HTR-8/SVneo (cell line): ENCODE measurements at regions not wholly inside any gene's neighbourhood (a gene's known extent, or its start where the extent isn't known, plus 50 kb on each side); places are given as distances from the start of the nearest gene placed in this dataset.
"Not testable (repeated sequence)": the region's sequence is repeated elsewhere in the genome, so short reads cannot be mapped to it uniquely, and the experiment has no call there.

Experiments used
- DNase-seq: peaks from one replicate; pipeline ENCODE4 v3.0.0; 2011; ENCODE audit warnings: low spot score, mixed read lengths; ENCODE audit not compliant: insufficient read length
- FAIRE-seq: peaks from 2 replicates; lab custom pipeline; 2011; peaks lifted over from hg19 to GRCh38; lab: Jason Lieb, UNC

- peak; percentile 92 for FAIRE-seq
Observed at GRCh38 chr17:77331301-77331864, 190.6 kb downstream of the SEC14L1 start.

GRCh38 chr17:77332034-77332971 is 191.5 kb downstream of the SEC14L1 start:
- peak; percentile 57 for FAIRE-seq
- DNase-seq: no peak

More at GRCh38 chr17:77331301-77331864, 190.6 kb downstream of the SEC14L1 start:
- DNase-seq: peak; percentile 96

DNA sequence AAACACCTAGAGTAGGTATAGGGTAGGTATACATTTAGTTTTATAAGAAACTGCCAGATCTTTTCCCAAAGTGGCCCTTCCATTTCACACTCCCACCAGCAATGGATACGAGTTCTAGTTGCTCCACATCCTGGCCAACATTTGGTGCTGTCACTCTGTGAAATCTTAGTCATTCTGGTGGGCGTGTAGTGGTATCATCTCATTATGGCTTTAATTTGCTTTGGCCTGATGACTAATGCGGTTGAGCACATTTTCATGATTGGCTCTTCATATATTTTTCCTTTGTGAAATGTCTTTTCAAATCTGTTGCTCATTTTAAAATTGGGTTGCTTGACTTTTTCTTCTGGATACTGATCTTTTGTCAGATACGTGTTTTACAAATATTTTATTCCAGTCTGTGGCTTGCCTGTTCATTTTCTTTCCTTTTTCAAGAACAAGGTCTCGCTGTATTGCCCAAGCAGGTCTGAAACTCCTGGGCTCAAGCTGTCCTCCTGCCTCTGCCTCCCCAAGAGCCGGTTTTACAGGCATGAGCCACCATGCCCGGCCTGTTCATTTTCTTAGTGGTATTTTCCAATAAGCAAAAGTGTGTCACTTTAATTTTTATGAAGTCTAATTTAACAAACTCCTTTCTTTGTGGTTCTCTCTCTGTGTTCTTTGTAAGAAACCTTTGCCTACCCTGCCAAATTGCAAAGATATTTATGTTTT is 192.4 kb downstream of the SEC14L1 start:
- peak; percentile 49 for FAIRE-seq
- no peak for DNase-seq

DNA sequence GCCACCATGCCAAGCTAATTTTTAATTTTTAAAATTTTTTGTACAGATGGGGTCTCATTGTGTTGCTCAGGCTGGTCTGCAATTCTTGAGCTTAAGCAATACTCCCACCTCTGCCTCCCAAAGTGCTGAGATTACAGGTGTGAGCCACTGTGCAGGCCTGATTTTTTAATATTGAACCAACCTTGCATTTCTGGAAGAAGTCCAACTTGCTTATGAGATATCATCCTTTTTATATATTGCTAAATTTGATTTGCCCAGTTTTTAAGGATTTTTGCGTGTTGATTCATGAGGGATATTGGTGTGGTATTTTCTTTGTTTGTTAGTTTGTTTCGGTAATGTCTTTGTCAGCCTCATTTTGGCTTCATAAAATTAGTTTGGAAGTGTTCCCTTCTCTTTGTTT is 196.4 kb downstream of the SEC14L1 start:
- FAIRE-seq (no peak), DNase-seq (no peak)

DNA sequence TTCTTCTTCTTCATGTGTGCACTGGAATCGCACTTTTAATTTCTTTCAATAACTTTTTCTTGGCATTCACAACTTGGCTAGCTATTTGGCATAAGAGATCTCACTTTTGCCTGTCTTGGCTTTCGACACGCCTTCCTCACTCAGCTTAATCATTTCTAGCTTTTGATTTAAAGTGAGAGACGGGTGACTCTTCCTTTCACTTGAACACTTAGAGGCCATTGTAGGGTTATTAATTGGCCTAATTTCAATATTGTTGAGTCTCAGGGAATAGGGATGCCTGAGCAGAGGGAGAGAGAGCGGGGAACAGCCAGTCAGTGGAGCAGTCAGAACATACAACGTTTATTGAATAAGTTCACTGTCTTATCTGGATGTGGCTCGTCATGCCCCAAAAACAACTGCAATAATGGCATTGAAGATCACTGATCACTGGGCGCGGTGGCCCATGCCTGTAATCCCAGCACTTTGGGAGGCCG is 200.3 kb downstream of the SEC14L1 start:
- no peak for FAIRE-seq
- DNase-seq: no peak

DNA sequence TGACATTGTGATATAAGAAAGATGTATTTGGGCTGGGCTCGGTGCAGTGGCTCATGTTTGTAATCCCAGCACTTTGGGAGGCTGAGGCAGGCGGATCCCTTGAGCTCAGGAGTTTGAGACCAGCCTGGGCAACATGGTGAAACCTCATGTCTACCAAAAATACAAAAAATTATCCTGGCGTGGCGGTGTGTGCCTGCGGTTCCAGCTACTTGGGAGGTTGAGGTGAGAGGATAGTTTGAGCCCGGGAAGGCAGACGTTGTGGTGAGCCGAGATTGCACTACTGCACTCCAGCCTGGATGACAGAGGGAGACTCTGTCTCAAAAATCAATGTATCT is 201.9 kb downstream of the SEC14L1 start:
- DNase-seq, FAIRE-seq: not testable (repeated sequence)

DNA sequence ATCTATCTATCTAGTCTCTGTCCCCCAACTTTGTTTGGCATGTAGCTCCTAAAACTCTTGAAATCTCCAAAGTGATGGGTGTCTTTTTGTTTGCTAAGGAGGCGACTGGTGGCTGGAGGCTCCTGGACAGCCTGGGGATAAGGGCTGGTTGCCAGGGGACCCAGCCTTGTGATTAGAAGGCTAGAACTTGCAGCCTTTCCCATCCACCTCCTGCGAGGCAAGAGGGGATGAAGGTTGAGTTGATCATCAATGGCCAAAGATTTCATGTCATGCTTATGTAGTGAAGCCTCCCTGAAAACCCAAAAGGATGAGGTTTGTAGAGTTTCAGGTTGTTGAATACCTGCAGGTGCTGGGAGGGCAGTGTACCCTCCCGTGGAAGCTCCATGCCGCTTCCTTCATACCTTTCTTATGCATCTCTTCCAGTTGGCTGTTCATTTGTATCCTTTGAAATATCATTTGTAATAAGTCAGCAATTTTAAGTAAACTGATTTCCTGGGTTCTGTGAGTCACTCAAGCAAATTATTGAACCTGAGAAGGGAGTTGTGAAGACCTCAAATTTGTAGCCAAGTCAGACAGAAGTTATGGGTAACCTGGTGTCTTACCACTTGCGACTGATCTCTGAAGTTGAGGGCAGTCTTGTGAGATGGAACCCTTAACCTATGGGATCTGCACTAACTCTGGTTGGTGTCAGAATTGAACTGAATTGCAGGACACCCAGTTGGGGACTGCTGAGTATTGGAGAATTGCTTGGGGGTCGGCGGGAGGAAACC is 202.4 kb downstream of the SEC14L1 start:
- no peak for FAIRE-seq
- no peak for DNase-seq

DNA sequence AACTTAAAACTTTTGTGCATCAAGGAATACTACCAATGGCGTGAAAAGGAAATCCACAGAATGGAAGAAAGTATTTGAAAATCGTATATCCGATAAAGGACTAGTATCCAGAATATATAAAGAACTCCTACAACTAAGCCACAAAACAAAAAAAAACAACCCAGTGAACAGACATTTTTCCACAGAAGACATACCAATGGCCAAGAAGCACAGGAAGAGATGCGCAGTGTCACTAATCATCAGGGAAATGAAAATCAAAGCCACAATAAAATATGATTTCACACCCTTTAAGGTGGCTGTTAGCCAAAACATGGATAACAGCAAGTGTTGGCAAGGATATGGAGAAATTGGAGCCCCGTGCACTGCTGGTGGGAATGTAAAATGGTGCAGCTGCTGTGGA is 203.3 kb downstream of the SEC14L1 start:
- DNase-seq: no peak
- no peak for FAIRE-seq

GRCh38 chr17:77345260-77345910 is 204.6 kb downstream of the SEC14L1 start:
- FAIRE-seq: no peak
- no peak for DNase-seq

GRCh38 chr17:77346765-77347164 is 206.0 kb downstream of the SEC14L1 start:
- DNase-seq: no peak

DNA sequence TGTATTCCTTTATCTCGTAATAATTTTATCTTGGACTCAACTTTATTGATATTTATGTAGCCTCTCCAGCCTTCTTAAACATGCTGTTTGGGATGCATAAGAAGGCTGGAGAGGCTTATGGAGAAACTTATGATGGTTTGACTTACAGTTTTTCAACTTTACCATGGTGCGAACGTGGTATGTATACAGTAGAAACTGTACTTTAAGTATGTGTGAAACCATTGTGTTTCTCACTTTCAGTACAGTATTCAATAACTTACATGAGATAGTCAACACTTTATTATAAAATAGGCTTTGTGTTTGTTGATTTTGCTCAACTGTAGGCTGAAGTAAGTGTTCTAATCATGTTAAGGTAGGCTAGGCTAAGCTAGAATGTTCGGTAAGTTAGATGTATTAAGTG is 206.8 kb downstream of the SEC14L1 start:
- DNase-seq (no peak), FAIRE-seq (no peak)

More at GRCh38 chr17:77346765-77347164, 206.0 kb downstream of the SEC14L1 start:
- FAIRE-seq: no peak

GRCh38 chr17:77349976-77350830 is 209.4 kb downstream of the SEC14L1 start:
- FAIRE-seq (no peak), DNase-seq (no peak)

DNA sequence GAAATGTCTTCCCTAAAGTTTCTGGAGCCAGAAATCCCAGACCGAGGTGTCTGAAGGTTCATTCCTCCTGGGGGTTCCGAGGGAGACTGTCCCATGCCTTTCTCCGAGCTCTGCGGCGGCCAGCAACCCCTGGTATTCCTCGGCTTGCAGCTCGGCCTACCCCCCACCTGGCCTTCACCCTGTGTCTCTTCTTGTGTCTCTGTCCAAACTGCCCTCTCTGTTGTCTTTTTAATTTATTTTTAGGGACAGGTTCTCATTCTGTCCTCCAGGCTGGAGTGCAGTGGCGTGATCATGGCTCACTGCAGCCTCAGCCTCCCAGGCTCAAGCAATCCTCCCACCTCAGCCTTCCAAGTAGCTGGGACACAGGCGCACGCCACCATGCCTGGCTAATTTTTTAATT is 211.7 kb downstream of the SEC14L1 start:
- FAIRE-seq: no peak
- DNase-seq: no peak

DNA sequence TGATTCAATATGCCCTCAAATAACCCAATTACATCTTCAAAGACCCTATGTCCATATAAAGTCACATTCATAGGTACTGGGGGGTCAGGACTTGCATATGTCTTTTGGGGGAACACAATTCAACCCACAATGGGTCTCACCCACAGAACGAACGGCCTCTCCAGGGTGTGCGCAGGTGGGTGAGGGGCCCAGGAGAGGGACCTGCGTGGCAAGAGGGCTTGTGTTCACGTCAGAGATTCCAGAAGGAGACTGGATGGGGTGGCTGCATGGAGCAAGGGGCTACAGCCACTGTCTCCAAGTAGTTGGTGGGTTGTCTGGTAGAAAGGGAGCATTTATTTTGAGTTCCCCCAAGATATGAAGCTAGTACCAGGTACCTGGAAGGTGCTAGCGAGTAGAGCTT is 212.2 kb downstream of the SEC14L1 start:
- FAIRE-seq: no peak
- DNase-seq: no peak

- DNase-seq: no peak
Observed at GRCh38 chr17:77353684-77354419, 213.1 kb downstream of the SEC14L1 start.

DNA sequence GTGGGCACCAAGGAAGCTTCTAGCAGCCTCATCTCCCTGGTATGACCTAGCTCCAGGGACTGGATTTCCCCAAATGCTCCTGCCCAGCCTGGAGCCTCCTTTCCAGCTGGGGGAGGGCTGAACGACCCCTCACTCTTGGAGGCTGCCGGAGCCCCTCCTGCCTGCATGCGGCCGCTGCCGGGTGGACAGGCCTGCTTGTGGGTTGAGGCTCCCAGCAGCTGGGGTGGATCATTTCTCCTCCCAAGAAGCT is 213.6 kb downstream of the SEC14L1 start:
- DNase-seq (no peak), FAIRE-seq (no peak)

More at GRCh38 chr17:77353684-77354419, 213.1 kb downstream of the SEC14L1 start:
- no peak for FAIRE-seq

DNA sequence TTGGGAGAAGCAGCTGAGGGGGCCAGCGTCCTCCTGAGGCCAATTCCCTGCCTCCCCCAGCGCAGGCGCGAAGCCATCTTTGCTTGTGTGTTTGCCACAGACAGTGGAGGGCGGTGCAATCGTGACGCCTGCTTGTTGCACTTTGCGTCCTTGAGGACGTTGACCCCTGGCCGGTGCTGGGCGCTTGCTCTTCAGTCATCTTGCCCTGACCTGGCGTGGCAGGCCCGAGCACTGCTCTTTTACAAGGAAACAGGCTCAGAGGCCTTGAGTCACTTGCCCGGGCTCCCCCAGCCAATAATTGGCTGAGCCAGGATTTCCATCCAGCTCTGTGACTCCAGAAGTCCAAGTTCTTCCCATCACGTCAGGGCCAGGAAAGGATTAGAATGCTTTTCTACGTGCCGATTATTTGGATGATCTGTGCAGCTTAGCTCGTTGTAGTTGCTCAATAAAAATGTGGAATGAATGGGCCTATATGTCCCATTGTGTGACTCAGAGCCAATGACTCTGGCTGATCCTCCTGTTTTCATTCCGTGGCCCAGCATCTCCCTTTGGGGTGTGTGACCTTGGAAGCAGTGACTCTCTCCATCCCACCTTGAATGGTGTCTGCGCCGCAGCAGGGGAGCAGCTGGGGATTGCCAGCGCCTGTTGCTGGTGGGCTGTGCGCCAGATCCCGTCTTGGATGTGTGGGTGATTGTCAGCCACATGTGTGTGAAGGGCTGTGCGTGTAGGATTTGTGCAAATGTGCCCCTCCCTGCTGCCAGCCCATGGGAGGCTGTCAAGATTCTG is 214.1 kb downstream of the SEC14L1 start:
- no peak for DNase-seq
- no peak for FAIRE-seq
